ENCODE measurements at regions not wholly inside any gene's neighbourhood (a gene's known extent, or its start where the extent isn't known, plus 50 kb on each side); places are given as distances from the start of the nearest gene placed in this dataset.
"Not testable (repeated sequence)": the region's sequence is repeated elsewhere in the genome, so short reads cannot be mapped to it uniquely, and the experiment has no call there.

GRCh38 chr20:47927944-47928343 lies 142.7 kb upstream of the SULF2 start:
- Histone ChIP-seq H3K4me1 (ENCODE audit: control insufficient read depth in 1 of 2, insufficient read depth in 1 of 2, low read depth in 1 of 2, low read length in 1 of 2) (no peaks in the 10 kb centered on the region), H3K9me3 (no peaks in the 10 kb centered on the region), H3K36me3 (no peaks in the 10 kb centered on the region), H3K27ac (no peak overlapping the region), H3K27me3 (peaks cover 24% of the 10 kb centered on the region), H3K4me3 (ENCODE audit: low read depth in 1 of 2, low read length in 1 of 2) (no peak overlapping the region)
- TF ChIP-seq CTCF (IDR thresholded peaks at IDR 0.05) = no peak

GRCh38 chr20:47927385-47927851 lies 142.1 kb upstream of the SULF2 start:
- Histone ChIP-seq H3K4me3 (ENCODE audit: low read depth in 1 of 2, low read length in 1 of 2) (no peak overlapping the region), H3K27ac (no peak overlapping the region), H3K9me3 (no peaks in the 10 kb centered on the region), H3K36me3 (no peaks in the 10 kb centered on the region), H3K27me3 (peaks cover 29% of the 10 kb centered on the region), H3K4me1 (ENCODE audit: control insufficient read depth in 1 of 2, insufficient read depth in 1 of 2, low read depth in 1 of 2, low read length in 1 of 2) (no peaks in the 10 kb centered on the region)
- no peak for TF ChIP-seq CTCF (IDR thresholded peaks at IDR 0.05)

GRCh38 chr20:47926731-47927130 lies 141.4 kb upstream of the SULF2 start:
- Histone ChIP-seq H3K27ac (no peak overlapping the region), H3K36me3 (no peaks in the 10 kb centered on the region), H3K27me3 (peaks cover 29% of the 10 kb centered on the region), H3K4me3 (ENCODE audit: low read depth in 1 of 2, low read length in 1 of 2) (no peak overlapping the region), H3K4me1 (ENCODE audit: control insufficient read depth in 1 of 2, insufficient read depth in 1 of 2, low read depth in 1 of 2, low read length in 1 of 2) (no peaks in the 10 kb centered on the region), H3K9me3 (no peaks in the 10 kb centered on the region)
- TF ChIP-seq CTCF (IDR thresholded peaks at IDR 0.05) = no peak

GRCh38 chr20:47925593-47925992 lies 140.3 kb upstream of the SULF2 start:
- Histone ChIP-seq H3K4me3 (ENCODE audit: low read depth in 1 of 2, low read length in 1 of 2) (no peak overlapping the region), H3K9me3 (no peaks in the 10 kb centered on the region), H3K27ac (no peak overlapping the region), H3K36me3 (no peaks in the 10 kb centered on the region), H3K27me3 (peaks cover 29% of the 10 kb centered on the region), H3K4me1 (ENCODE audit: control insufficient read depth in 1 of 2, insufficient read depth in 1 of 2, low read depth in 1 of 2, low read length in 1 of 2) (no peaks in the 10 kb centered on the region)
- no peak for TF ChIP-seq CTCF (IDR thresholded peaks at IDR 0.05)

GRCh38 chr20:47922269-47922668 lies 137.0 kb upstream of the SULF2 start:
- H3K4me1 ChIP-seq (ENCODE audit: control insufficient read depth in 1 of 2, insufficient read depth in 1 of 2, low read depth in 1 of 2, low read length in 1 of 2) = no peaks in the 10 kb centered on the region
- no peak for TF ChIP-seq CTCF (IDR thresholded peaks at IDR 0.05)
- H3K27me3 ChIP-seq = peaks cover 29% of the 10 kb centered on the region
- H3K4me3 ChIP-seq (ENCODE audit: low read depth in 1 of 2, low read length in 1 of 2) = no peak overlapping the region
- no peaks in the 10 kb centered on the region for H3K9me3 ChIP-seq
- no peaks in the 10 kb centered on the region for H3K36me3 ChIP-seq
- H3K27ac ChIP-seq = no peak overlapping the region

- not testable (repeated sequence) for H3K9me3 ChIP-seq; H3K27ac ChIP-seq; H3K4me1 ChIP-seq (ENCODE audit: control insufficient read depth in 1 of 2, insufficient read depth in 1 of 2, low read depth in 1 of 2, low read length in 1 of 2); H3K4me3 ChIP-seq (ENCODE audit: low read depth in 1 of 2, low read length in 1 of 2); H3K36me3 ChIP-seq
- peaks cover 29% of the 10 kb centered on the region for H3K27me3 ChIP-seq
These were observed 136.5 kb upstream of the SULF2 start for GRCh38 chr20:47921829-47922228.
